ENCODE measurements at regions not wholly inside any gene's neighbourhood (a gene's known extent, or its start where the extent isn't known, plus 50 kb on each side); places are given as distances from the start of the nearest gene placed in this dataset.
A peak's percentile ranks its signal among the peaks of the same experiment; 100 is the strongest.

DNA sequence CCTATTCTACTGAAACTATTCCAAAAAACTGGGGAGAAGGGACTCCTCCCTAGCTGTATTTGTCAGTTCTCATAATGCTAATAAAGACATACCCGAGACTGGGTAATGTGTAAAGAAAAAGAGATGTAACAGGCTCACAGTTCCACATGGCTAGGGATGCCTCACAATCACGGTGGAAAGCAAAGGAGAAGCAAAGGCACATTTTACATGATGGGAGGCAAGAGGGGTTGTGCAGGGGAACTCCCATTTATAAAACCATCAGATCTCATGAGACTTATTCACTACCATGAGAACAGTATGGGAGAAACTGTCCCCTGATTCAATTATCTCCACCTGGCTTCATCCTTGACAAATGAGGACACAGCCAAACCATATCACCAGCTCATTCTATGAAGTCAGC is 111.2 kb upstream of the RIPOR2 start:
- TF ChIP-seq ZFX (IDR thresholded peaks at IDR 0.05) (no peak), CTCF (conservative IDR thresholded peaks at IDR 0.05) (no peak)
- H3K27ac ChIP-seq = no peak overlapping the region

DNA sequence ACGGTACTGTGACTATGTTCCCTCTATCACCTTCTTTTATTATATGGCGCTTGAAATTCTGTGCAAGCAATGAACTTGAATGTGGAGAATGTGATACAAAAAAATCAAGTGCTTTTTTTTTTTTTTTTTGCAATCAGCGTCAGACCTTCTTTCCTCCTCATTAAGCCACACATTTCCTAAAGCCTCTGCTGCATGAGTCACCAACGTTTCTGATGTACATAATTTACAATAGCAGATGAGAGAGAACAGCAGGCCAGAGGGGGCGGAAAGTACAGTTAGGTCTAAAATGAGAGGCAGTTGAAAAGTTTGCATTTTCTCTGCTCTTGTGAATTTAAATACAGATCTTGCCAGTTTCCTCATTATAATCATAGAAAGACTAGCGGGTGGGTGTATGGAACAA is 114.6 kb upstream of the RIPOR2 start:
- no peak overlapping the region; the same call in 1 of the 2 replicates for H3K27ac ChIP-seq
- TF ChIP-seq ZFX (IDR thresholded peaks at IDR 0.05) (no peak), CTCF (conservative IDR thresholded peaks at IDR 0.05) (no peak)

- no peak overlapping the region for H3K27ac ChIP-seq
- TF ChIP-seq CTCF (conservative IDR thresholded peaks at IDR 0.05) = no peak
Observed at GRCh38 chr6:25051083-25051482, 115.3 kb upstream of the RIPOR2 start.

- peak overlapping the region; percentile 23; the same call in 1 of the 2 replicates for H3K27ac ChIP-seq
- no peak for TF ChIP-seq CTCF (conservative IDR thresholded peaks at IDR 0.05)
- TF ChIP-seq ZFX (IDR thresholded peaks at IDR 0.05) = no peak
Observed at GRCh38 chr6:25052181-25052580, 116.4 kb upstream of the RIPOR2 start.

- no peak overlapping the region for H3K27ac ChIP-seq
- no peak for TF ChIP-seq ZFX (IDR thresholded peaks at IDR 0.05)
- TF ChIP-seq CTCF (conservative IDR thresholded peaks at IDR 0.05) = no peak
Observed at GRCh38 chr6:25053875-25054371, 118.2 kb upstream of the RIPOR2 start.

- no peak overlapping the region for H3K27ac ChIP-seq
- TF ChIP-seq CTCF (conservative IDR thresholded peaks at IDR 0.05) (no peak), ZFX (IDR thresholded peaks at IDR 0.05) (no peak)
Observed at GRCh38 chr6:25054469-25054868, 118.7 kb upstream of the RIPOR2 start.

GRCh38 chr6:25056130-25056529 is 120.4 kb upstream of the RIPOR2 start:
- TF ChIP-seq CTCF (conservative IDR thresholded peaks at IDR 0.05) (no peak), ZFX (IDR thresholded peaks at IDR 0.05) (no peak)

More at GRCh38 chr6:25056130-25056529, 120.4 kb upstream of the RIPOR2 start:
- H3K27ac ChIP-seq = no peak overlapping the region

All from C4-2B (cell line).